ENCODE measurements at regions not wholly inside any gene's neighbourhood (a gene's known extent, or its start where the extent isn't known, plus 50 kb on each side); places are given as distances from the start of the nearest gene placed in this dataset.

DNA sequence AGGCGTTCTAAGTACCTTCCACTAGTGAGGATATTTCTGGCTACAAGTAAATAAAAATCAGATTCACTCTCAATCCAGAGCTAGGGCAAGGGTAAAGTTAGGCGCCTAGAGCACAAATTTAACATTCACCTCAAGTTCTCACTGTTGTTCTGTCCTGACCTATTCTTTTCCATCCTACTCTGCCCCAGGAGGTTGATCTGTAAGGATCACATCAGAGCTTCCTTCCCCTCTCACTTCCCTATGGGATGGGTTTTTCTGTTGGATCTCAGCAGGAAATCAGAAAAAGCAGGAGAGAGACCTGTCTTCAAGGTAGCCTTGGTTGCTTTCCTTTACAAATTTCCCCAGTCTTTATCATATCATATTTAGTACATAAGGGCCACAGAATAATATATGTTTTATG lies 316.7 kb downstream of the GABRG2 start:
- Histone ChIP-seq H3K4me3 (ENCODE audit: low read depth, low read length) (no peak overlapping the region), H3K27ac (no peak overlapping the region), H3K27me3 (replicated peaks) (no peaks in the 10 kb centered on the region), H3K36me3 (replicated peaks) (no peaks in the 10 kb centered on the region)
- in situ Hi-C loops (cut with HindIII; ENCODE audit: low pct_ligation_motif_present, low sequenced_read_pairs) = no loop called here
- TF ChIP-seq, protein P1, sequence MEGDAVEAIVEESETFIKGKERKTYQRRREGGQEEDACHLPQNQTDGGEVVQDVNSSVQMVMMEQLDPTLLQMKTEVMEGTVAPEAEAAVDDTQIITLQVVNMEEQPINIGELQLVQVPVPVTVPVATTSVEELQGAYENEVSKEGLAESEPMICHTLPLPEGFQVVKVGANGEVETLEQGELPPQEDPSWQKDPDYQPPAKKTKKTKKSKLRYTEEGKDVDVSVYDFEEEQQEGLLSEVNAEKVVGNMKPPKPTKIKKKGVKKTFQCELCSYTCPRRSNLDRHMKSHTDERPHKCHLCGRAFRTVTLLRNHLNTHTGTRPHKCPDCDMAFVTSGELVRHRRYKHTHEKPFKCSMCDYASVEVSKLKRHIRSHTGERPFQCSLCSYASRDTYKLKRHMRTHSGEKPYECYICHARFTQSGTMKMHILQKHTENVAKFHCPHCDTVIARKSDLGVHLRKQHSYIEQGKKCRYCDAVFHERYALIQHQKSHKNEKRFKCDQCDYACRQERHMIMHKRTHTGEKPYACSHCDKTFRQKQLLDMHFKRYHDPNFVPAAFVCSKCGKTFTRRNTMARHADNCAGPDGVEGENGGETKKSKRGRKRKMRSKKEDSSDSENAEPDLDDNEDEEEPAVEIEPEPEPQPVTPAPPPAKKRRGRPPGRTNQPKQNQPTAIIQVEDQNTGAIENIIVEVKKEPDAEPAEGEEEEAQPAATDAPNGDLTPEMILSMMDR (IDR thresholded peaks at IDR 0.05; ENCODE audit: low read depth, low read length, missing control alignments) = no peak
- no peak for DNase-seq

DNA sequence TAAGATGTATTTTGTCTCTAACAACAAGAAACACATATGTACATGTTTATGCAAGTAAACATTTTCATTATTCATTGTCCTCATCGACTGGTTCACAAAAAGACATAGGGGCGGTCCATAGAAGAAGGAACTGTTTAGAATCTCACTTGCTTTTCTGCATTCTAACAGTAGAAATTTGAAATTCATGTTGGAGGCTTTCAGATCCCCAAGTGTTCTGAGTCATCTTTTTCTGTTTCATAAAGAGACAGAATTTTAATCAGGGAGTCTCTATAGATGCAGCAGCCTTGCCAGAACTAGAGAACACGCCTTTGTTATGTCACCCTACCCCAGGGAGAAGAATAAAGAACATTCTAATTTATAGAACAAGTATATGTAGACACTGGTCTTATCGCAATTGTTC lies 324.3 kb downstream of the GABRG2 start:
- no peaks in the 10 kb centered on the region for H3K27me3 ChIP-seq (replicated peaks)
- no peaks in the 10 kb centered on the region for H3K36me3 ChIP-seq (replicated peaks)
- TF ChIP-seq, protein P1 (IDR thresholded peaks at IDR 0.05; ENCODE audit: low read depth, low read length, missing control alignments) = no peak
- no peak overlapping the region for H3K4me3 ChIP-seq (ENCODE audit: low read depth, low read length)
- no peak overlapping the region for H3K27ac ChIP-seq
- DNase-seq = no peak
- in situ Hi-C loops (cut with HindIII; ENCODE audit: low pct_ligation_motif_present, low sequenced_read_pairs) = no loop called here

DNA sequence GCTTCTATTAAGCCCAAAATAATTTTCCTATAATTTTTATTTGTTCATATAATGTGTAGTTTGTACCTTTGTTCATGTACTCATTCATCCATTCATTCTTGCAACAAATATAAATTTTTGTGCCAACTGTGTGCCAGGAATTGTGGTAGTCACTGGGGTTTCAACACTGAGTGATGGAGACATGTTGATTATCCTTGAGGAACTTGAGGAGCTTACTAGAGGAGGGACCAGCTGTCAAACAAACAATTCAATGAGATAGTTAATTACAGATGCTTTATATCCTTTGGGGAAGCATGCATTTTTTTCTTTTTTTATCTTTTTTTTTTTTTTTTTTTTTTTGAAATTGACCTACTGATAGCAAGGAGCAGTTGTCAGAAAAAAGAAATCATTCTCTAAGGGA lies 324.8 kb downstream of the GABRG2 start:
- no peak overlapping the region for H3K27ac ChIP-seq
- in situ Hi-C loops (cut with HindIII; ENCODE audit: low pct_ligation_motif_present, low sequenced_read_pairs) = no loop called here
- no peaks in the 10 kb centered on the region for H3K27me3 ChIP-seq (replicated peaks)
- H3K36me3 ChIP-seq (replicated peaks) = no peaks in the 10 kb centered on the region
- TF ChIP-seq, protein P1 (IDR thresholded peaks at IDR 0.05; ENCODE audit: low read depth, low read length, missing control alignments) = no peak
- H3K4me3 ChIP-seq (ENCODE audit: low read depth, low read length) = no peak overlapping the region
- DNase-seq = no peak

DNA sequence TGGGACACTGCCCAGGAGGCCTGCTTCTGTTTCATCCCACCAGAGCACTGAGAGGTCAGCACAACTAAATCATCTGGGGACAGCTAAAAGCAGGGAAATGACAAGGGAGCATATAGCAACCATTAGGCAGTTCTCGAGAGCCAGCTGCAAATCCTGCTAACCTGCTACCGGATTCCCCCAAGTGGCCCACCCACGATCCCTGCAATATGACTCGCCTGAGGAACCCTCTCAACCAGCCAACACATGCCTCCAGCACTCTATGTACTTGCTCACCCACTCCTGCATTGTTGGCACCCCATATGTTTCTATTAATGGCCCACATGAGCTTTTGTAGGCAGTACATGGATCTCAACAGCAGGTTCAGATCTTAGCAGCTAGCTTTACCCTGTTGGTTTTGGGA lies 326.0 kb downstream of the GABRG2 start:
- DNase-seq = no peak
- in situ Hi-C loops (cut with HindIII; ENCODE audit: low pct_ligation_motif_present, low sequenced_read_pairs) = no loop called here
- TF ChIP-seq, protein P1 (IDR thresholded peaks at IDR 0.05; ENCODE audit: low read depth, low read length, missing control alignments) = no peak
- H3K27me3 ChIP-seq (replicated peaks) = no peaks in the 10 kb centered on the region
- H3K36me3 ChIP-seq (replicated peaks) = no peaks in the 10 kb centered on the region
- H3K4me3 ChIP-seq (ENCODE audit: low read depth, low read length) = no peak overlapping the region
- no peak overlapping the region for H3K27ac ChIP-seq

DNA sequence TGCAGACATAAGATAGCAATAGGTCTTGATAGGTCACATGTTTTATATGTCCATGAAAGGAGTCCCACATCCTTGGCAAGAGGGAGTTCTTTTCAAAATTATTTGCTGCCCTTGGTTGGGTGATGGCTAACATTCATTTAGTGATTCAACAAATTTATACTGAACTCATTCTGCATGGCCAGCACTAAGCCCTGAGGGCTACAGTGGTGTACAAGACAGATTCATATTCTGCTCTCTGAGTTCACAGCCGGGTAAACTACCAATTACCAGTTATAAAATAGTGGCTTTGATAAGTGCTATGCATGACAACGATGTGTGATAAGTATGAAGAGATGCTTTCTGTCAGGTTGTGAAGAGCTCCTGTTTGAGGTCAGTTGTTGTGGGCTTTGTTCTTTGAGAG lies 340.0 kb downstream of the GABRG2 start:
- TF ChIP-seq, protein P1 (IDR thresholded peaks at IDR 0.05; ENCODE audit: low read depth, low read length, missing control alignments) = no peak
- no peak for DNase-seq
- Histone ChIP-seq H3K36me3 (replicated peaks) (no peaks in the 10 kb centered on the region), H3K4me3 (ENCODE audit: low read depth, low read length) (no peak overlapping the region), H3K27ac (no peak overlapping the region), H3K27me3 (replicated peaks) (no peaks in the 10 kb centered on the region)
- in situ Hi-C loops (cut with HindIII; ENCODE audit: low pct_ligation_motif_present, low sequenced_read_pairs) = no loop called here

DNA sequence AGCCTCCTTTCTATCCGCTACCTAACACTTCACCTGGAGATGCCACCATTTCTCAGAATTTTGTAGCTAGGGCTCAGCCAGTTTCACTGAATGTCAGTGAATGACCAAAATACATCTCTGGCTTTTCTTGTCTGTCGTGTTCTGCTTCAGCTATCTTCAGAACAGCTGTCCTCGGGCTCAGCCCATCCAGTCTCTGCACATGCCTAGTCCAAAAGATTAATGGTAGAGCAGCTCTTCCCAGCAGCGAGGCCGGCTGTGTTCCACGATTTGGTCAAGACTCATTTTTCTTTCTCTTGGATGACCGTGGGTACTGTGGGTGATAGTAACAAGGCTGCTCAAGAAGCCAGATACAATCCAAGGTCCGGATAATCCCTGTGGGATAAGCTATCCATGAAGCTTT lies 342.8 kb downstream of the GABRG2 start:
- no peaks in the 10 kb centered on the region for H3K36me3 ChIP-seq (replicated peaks)
- no peak for DNase-seq
- no peak overlapping the region for H3K4me3 ChIP-seq (ENCODE audit: low read depth, low read length)
- no peaks in the 10 kb centered on the region for H3K27me3 ChIP-seq (replicated peaks)
- in situ Hi-C loops (cut with HindIII; ENCODE audit: low pct_ligation_motif_present, low sequenced_read_pairs) = no loop called here
- H3K27ac ChIP-seq = no peak overlapping the region
- TF ChIP-seq, protein P1 (IDR thresholded peaks at IDR 0.05; ENCODE audit: low read depth, low read length, missing control alignments) = no peak

Measured in brain microvascular endothelial cell (primary cell).